Neural progenitor cell (in vitro differentiated cells): ENCODE measurements at regions not wholly inside any gene's neighbourhood (a gene's known extent, or its start where the extent isn't known, plus 50 kb on each side); places are given as distances from the start of the nearest gene placed in this dataset.
"Not testable (repeated sequence)": the region's sequence is repeated elsewhere in the genome, so short reads cannot be mapped to it uniquely, and the experiment has no call there.

ENCODE experiments used
- DNase-seq: peaks from one replicate; pipeline ENCODE4 v3.0.0-alpha.2; 2016; ENCODE audit warnings: low spot score
- H2AFZ ChIP-seq: fragments of 200-600 bp; sonication (generic); replicated peaks from 2 replicates; pipeline ENCODE4 v1.6.1; 2016; ENCODE audit warnings: antibody characterized with exemption
- H3F3A ChIP-seq: fragments of 200-600 bp; sonication (generic); 2 replicates; pipeline ENCODE4 v1.6.1; 2016; ENCODE audit warnings: antibody characterized with exemption, low read depth
- H3K27ac ChIP-seq: fragments of 200-600 bp; sonication (generic); 2 replicates; pipeline ENCODE4 v1.5.1; 2016; ENCODE audit warnings: mild to moderate bottlenecking
- H3K27me3 ChIP-seq: fragments of 200-600 bp; sonication (generic); 2 replicates; pipeline ENCODE4 v1.6.1; 2016; ENCODE audit warnings: mild to moderate bottlenecking, moderate library complexity
- H3K36me3 ChIP-seq: fragments of 200-600 bp; sonication (generic); 2 replicates; pipeline ENCODE4 v1.5.1; 2016
- H3K4me1 ChIP-seq: fragments of 200-600 bp; sonication (generic); 2 replicates; pipeline ENCODE4 v1.6.1; 2016; ENCODE audit warnings: mixed run types
- H3K4me2 ChIP-seq: fragments of 200-600 bp; sonication (generic); 2 replicates; pipeline ENCODE4 v1.6.1; 2016
- H3K4me3 ChIP-seq: fragments of 200-600 bp; sonication (generic); 2 replicates; pipeline ENCODE4 v1.5.1; 2016
- H3K79me2 ChIP-seq: fragments of 200-600 bp; sonication (generic); 2 replicates; pipeline ENCODE4 v1.6.1; 2016; ENCODE audit warnings: low read depth
- H3K9ac ChIP-seq: fragments of 200-600 bp; sonication (generic); 2 replicates; pipeline ENCODE4 v1.6.1; 2016
- H3K9me3 ChIP-seq: fragments of 200-600 bp; sonication (generic); 2 replicates; pipeline ENCODE4 v1.5.1; 2016; ENCODE audit warnings: low read depth
- H4K20me1 ChIP-seq: fragments of 200-600 bp; sonication (generic); 2 replicates; pipeline ENCODE4 v1.6.1; 2016; ENCODE audit warnings: low read depth
- H3K27ac Mint-ChIP-seq: 3 replicates; pipeline ENCODE4 v1.8.0; 2021; ENCODE audit warnings: mixed read lengths
- H3K27me3 Mint-ChIP-seq: 2 replicates; pipeline ENCODE4 v1.8.0; 2022; ENCODE audit warnings: low read depth, mild to moderate bottlenecking, inconsistent platforms, moderate library complexity, mixed read lengths; ENCODE audit not compliant: insufficient read depth
- H3K36me3 Mint-ChIP-seq: 3 replicates; pipeline ENCODE4 v1.8.0; 2021; ENCODE audit warnings: mixed read lengths
- H3K4me1 Mint-ChIP-seq: 3 replicates; pipeline ENCODE4 v1.8.0; 2021; ENCODE audit warnings: mixed read lengths
- H3K4me3 Mint-ChIP-seq: 3 replicates; pipeline ENCODE4 v1.8.0; 2021; ENCODE audit warnings: mild to moderate bottlenecking, moderate library complexity, mixed read lengths
- H3K9me3 Mint-ChIP-seq: 3 replicates; pipeline ENCODE4 v1.8.0; 2020; ENCODE audit warnings: mixed read lengths
- CTCF ChIP-seq: fragments of 200-600 bp; sonication (generic); IDR thresholded peaks from 2 replicates; pipeline ENCODE4 v1.5.1; 2017; ENCODE audit warnings: antibody characterized with exemption, mild to moderate bottlenecking

GRCh38 chr11:67911211-67911610, 92.7 kb downstream of the UNC93B1 start:
- not testable (repeated sequence) for H3K36me3 Mint-ChIP-seq, H3K36me3 ChIP-seq, H3F3A ChIP-seq, H3K27me3 Mint-ChIP-seq, H3K9me3 ChIP-seq, H2AFZ ChIP-seq, H3K9me3 Mint-ChIP-seq, H3K4me2 ChIP-seq, H3K4me3 Mint-ChIP-seq, H4K20me1 ChIP-seq, H3K27me3 ChIP-seq, H3K4me1 Mint-ChIP-seq, H3K79me2 ChIP-seq, H3K4me1 ChIP-seq, H3K27ac ChIP-seq, H3K27ac Mint-ChIP-seq, H3K9ac ChIP-seq, DNase-seq, H3K4me3 ChIP-seq
- TF ChIP-seq CTCF = peak; percentile 16

GRCh38 chr11:67910803-67911202, 93.1 kb downstream of the UNC93B1 start:
- H3K4me1 ChIP-seq, H3K27ac ChIP-seq, H3K4me2 ChIP-seq, H3K9me3 ChIP-seq, H3K27me3 Mint-ChIP-seq, DNase-seq, H3K27me3 ChIP-seq, H4K20me1 ChIP-seq, H3K79me2 ChIP-seq, H3K4me3 Mint-ChIP-seq, H3F3A ChIP-seq, H3K4me3 ChIP-seq, H2AFZ ChIP-seq, H3K36me3 ChIP-seq, H3K9ac ChIP-seq, H3K9me3 Mint-ChIP-seq, H3K36me3 Mint-ChIP-seq: not testable (repeated sequence)
- H3K27ac Mint-ChIP-seq = peak overlapping the region; percentile 14
- H3K4me1 Mint-ChIP-seq = peaks cover 11% of the 10 kb centered on the region

DNA sequence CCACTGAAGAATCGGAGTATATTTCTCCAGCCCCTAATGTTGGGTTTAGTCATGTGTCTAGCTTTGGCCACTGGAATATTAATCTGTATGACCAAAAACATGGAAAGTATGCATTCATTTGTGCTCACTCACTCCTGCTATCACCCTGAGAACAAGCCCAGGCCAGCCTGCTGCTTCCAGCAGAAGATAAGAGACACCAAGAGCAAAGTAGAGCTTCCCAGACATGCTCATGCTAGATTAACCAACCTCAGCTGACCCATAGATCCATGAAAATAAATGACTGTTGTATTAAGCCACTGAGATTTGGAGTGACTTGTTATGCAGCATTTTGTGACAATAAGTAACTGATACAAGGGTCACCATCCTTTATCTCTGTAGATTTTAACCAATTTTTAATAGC, 96.9 kb downstream of the UNC93B1 start:
- H3K4me1 Mint-ChIP-seq = peaks cover 17% of the 10 kb centered on the region
- DNase-seq, H3K9me3 Mint-ChIP-seq: not testable (repeated sequence)

GRCh38 chr11:67899462-67899861, 104.4 kb downstream of the UNC93B1 start:
- not testable (repeated sequence) for H3K27me3 Mint-ChIP-seq, H3K27ac Mint-ChIP-seq, H3K4me1 ChIP-seq, H3K9ac ChIP-seq, H3K36me3 ChIP-seq, H3K27ac ChIP-seq, H3K79me2 ChIP-seq, H3K36me3 Mint-ChIP-seq, H3K4me3 Mint-ChIP-seq, H3K4me1 Mint-ChIP-seq, H2AFZ ChIP-seq, H3K4me2 ChIP-seq, H3F3A ChIP-seq, H3K9me3 ChIP-seq, DNase-seq, H3K9me3 Mint-ChIP-seq, H4K20me1 ChIP-seq, H3K27me3 ChIP-seq, H3K4me3 ChIP-seq

More for the DNA sequence above, 96.9 kb downstream of the UNC93B1 start:
- H3K27me3 ChIP-seq, H3K4me1 ChIP-seq, H3K27ac Mint-ChIP-seq, H3K4me3 Mint-ChIP-seq, H3K27ac ChIP-seq, H3K79me2 ChIP-seq, H3K36me3 Mint-ChIP-seq, H3K4me3 ChIP-seq, H3K4me2 ChIP-seq, H4K20me1 ChIP-seq, H2AFZ ChIP-seq, H3K27me3 Mint-ChIP-seq, H3K9me3 ChIP-seq, H3K9ac ChIP-seq, H3K36me3 ChIP-seq, H3F3A ChIP-seq: not testable (repeated sequence)

DNA sequence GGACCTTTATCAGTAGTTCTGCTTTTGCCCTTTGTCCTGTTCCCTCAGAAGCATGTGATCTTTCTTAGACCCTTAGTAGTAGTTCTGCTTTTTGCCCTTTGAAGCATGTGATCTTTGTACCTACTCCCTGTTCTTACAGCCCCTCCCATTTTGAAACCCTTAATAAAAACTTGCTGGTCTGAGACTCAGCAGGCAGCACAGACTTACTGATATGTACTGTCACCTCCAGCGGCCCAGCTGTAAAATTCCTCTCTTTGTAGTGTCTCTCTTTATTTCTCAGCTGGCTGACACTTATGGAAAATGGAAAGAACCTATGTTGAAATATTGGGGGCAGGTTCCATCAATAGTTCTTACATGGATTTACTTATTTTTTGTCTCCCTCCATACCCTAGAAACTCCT, 110.4 kb downstream of the UNC93B1 start:
- DNase-seq, H3K9me3 Mint-ChIP-seq, H3K27me3 Mint-ChIP-seq, H3K27me3 ChIP-seq, H3K4me1 Mint-ChIP-seq, H3K4me3 Mint-ChIP-seq, H3K4me2 ChIP-seq, H3K79me2 ChIP-seq, H4K20me1 ChIP-seq, H3K36me3 ChIP-seq, H3K27ac ChIP-seq, H3K27ac Mint-ChIP-seq, H3K9me3 ChIP-seq, H3F3A ChIP-seq, H2AFZ ChIP-seq, H3K9ac ChIP-seq, H3K4me1 ChIP-seq, H3K36me3 Mint-ChIP-seq, H3K4me3 ChIP-seq: not testable (repeated sequence)

- H3K9me3 ChIP-seq, H3K27me3 Mint-ChIP-seq, H3K4me1 ChIP-seq, H4K20me1 ChIP-seq, H3K9me3 Mint-ChIP-seq, H3K4me3 ChIP-seq, H2AFZ ChIP-seq, H3K4me2 ChIP-seq, H3K36me3 Mint-ChIP-seq, H3K27ac ChIP-seq, H3K79me2 ChIP-seq, H3K9ac ChIP-seq, H3K27ac Mint-ChIP-seq, H3K27me3 ChIP-seq, H3K36me3 ChIP-seq, DNase-seq, H3F3A ChIP-seq, H3K4me3 Mint-ChIP-seq: not testable (repeated sequence)
- peaks cover 39% of the 10 kb centered on the region for H3K4me1 Mint-ChIP-seq
These were observed 114.3 kb downstream of the UNC93B1 start for GRCh38 chr11:67889646-67890045.

GRCh38 chr11:67888056-67888455, 115.8 kb downstream of the UNC93B1 start:
- not testable (repeated sequence) for H2AFZ ChIP-seq, H3K4me2 ChIP-seq, H3K4me3 ChIP-seq, H3K9ac ChIP-seq, H3K27me3 Mint-ChIP-seq, DNase-seq, H4K20me1 ChIP-seq, H3K36me3 ChIP-seq, H3K79me2 ChIP-seq, H3K36me3 Mint-ChIP-seq, H3K9me3 Mint-ChIP-seq, H3K4me3 Mint-ChIP-seq, H3F3A ChIP-seq, H3K27me3 ChIP-seq, H3K27ac ChIP-seq, H3K9me3 ChIP-seq
- H3K4me1 ChIP-seq = peaks cover 14% of the 10 kb centered on the region
- H3K4me1 Mint-ChIP-seq = peaks cover 53% of the 10 kb centered on the region
- peak overlapping the region; percentile 21 for H3K27ac Mint-ChIP-seq

GRCh38 chr11:67886672-67887071, 117.2 kb downstream of the UNC93B1 start:
- not testable (repeated sequence) for H3K79me2 ChIP-seq, H3K9ac ChIP-seq, H3K27me3 Mint-ChIP-seq, H3K4me3 ChIP-seq, H3K27me3 ChIP-seq, H4K20me1 ChIP-seq, DNase-seq, H3K9me3 Mint-ChIP-seq, H3K4me2 ChIP-seq, H3K36me3 Mint-ChIP-seq, H3K27ac ChIP-seq, H3K4me3 Mint-ChIP-seq, H3K36me3 ChIP-seq, H3F3A ChIP-seq, H2AFZ ChIP-seq, H3K27ac Mint-ChIP-seq, H3K9me3 ChIP-seq
- peaks cover 53% of the 10 kb centered on the region for H3K4me1 Mint-ChIP-seq
- peaks cover 14% of the 10 kb centered on the region for H3K4me1 ChIP-seq
